ENCODE measurements at regions not wholly inside any gene's neighbourhood (a gene's known extent, or its start where the extent isn't known, plus 50 kb on each side); places are given as distances from the start of the nearest gene placed in this dataset.

DNA sequence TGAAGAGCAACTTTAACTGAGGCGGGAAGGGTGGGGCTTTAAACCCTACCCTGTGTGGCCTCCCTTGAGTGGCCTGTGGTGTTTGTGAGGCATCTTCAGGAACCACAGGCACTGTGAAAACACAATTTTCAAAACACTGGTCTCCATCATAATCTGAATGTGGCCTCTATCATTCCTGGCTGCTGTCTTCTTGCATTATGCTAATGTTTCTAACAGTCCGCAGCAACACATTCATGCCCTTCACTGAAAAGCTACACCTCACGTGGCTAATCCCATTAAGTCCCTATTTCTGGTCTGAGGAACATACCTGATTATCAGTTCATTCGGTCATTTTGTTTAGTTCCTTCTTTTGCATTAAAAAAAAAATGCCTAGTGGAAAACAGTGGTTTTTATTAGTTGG lies 94.6 kb downstream of the F11 start:
- no peak for DNase-seq (ENCODE audit: low read depth)

DNA sequence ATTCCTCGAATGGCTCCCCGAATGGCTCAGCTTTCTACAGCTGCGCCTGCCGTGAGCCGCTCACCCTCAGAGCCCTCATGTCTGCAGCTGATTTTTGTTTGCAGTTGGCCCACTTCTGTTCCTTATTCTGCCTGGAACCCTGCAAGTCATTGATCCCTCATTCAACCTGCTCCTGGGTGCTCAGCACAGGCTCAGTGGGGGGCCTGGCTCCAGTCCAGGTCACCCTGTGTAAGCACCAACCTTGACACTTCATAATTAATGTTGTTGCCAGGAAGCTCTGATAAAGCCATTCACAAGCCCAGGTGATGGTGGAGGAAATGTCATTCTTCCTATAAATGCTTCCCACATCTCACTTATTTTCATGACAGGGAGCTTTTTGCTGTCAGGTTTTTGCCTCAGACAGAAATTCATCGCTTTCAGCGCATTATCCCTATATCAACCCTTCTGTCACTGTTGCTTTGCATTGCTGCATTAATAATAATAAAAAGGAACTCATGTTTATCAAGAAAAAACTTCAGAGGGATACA lies 85.7 kb downstream of the F11 start:
- DNase-seq (ENCODE audit: low read depth): no peak

DNA sequence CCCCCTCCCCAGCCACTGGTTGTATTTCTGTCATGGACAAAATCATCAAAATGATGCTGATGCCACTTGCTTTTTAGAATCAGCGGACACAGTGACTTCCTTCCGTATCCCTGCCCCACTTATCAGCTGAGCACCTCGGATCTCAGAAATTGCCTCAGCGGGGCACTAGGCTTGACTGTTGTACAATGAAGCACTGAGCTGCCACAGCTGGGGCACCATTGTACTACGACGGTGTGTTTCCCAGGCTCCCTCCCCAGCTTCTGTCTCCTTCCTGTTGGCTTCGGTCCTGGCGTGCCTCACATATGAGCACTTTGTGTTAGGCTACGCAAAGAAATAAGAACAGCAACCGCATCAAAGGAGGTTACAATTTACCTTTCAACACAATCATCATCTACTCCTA lies 82.4 kb downstream of the F11 start:
- DNase-seq (ENCODE audit: low read depth): no peak

DNA sequence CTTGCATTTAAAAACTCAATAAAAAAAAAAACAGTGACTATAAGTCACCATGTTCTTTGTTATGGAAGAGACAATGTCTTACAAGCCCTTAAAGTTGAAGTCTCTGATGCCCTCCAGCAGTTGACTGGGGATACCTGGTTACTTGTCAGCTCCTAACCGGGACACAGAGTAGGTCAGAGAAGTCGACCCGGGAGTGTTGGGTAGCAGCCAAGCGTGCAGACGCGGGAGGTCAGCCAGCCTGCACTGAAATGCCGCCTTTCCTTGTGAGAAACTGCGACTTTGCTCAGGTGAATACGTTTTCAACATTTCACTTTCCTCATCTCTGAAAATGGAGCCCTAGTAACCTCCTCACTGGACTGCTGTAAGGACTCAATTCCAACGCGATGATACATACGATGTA lies 81.8 kb downstream of the F11 start:
- DNase-seq (ENCODE audit: low read depth): no peak

DNA sequence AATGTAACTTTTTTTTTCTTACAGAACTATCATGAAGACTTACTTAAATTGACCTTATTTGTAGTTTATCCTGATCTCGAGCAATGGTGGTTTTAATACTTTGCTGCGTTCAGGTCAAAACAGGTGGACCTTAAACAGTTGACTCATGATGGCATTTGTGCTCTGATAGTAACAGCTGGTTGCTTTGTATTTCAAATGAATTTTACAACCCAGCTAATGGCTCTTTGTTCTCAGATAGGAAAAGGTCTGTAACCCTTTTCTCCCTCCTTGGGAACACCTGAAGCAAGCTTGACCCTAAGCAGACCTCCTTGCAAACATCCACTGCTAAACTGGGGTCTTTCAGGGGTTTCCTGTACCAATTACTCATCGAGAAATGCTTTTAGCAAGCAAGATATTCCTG lies 79.2 kb downstream of the F11 start:
- no peak for DNase-seq (ENCODE audit: low read depth)

DNA sequence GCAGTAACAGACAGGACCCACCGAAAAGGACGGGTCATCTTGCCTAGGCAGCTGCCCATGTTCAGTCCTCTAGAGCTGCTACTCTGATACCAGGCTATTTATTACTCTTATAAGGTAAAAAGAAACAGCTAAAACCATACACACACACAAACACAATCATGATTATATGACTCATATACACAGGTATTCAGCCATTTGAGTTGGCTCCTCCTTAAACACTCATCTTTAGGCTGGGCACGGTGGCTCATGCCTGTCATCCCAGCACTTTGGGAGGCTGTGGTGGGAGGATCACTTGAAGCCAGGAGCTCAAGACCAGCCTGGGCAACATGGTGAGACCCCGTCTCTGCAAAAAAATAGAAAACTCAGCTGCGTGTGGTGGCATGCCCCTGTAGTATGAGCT lies 76.6 kb downstream of the F11 start:
- no peak for DNase-seq (ENCODE audit: low read depth)

DNA sequence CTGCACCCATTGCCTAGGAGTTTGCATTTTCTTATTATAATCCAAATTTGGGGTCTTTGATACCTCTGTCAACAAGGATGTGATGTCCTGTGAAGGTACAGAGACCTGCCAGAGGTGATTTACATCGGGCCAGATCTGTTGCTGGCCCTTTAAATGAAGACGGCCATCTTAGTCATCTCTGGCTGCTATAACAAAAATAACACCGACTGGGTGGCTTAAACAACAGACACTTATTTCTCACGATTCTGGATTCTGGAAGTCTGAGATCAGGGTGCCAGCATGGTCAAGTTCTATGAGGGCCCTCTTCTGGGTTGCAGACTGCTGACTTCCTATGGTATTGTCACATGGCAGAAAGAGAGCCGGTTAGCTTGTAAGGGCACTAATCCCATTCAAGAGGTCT lies 75.7 kb downstream of the F11 start:
- DNase-seq (ENCODE audit: low read depth): no peak

Measured in amniotic epithelial cell (primary cell).